SJCRH30 (cell line): ENCODE measurements at regions not wholly inside any gene's neighbourhood (a gene's known extent, or its start where the extent isn't known, plus 50 kb on each side); places are given as distances from the start of the nearest gene placed in this dataset.
"Not testable (repeated sequence)": the region's sequence is repeated elsewhere in the genome, so short reads cannot be mapped to it uniquely, and the experiment has no call there.

Experiments used
- DNase-seq, 2 experiments: peaks; one replicate each; pipeline ENCODE4 v3.0.0-alpha.2; 2015 to 2020
- H3K27ac ChIP-seq: fragments of 250-450 bp; sonication (Bioruptor Pico); 2 replicates; pipeline ENCODE4 v1.5.1; 2020; ENCODE audit warnings: mild to moderate bottlenecking, moderate library complexity
- H3K27me3 ChIP-seq: fragments of 250-450 bp; sonication (Bioruptor Pico); 2 replicates; pipeline ENCODE4 v1.5.1; 2020; ENCODE audit warnings: mild to moderate bottlenecking, moderate library complexity
- H3K36me3 ChIP-seq: fragments of 250-450 bp; sonication (Bioruptor Pico); 2 replicates; pipeline ENCODE4 v1.5.1; 2020; ENCODE audit warnings: mild to moderate bottlenecking, moderate library complexity
- H3K4me1 ChIP-seq: fragments of 250-450 bp; sonication (Bioruptor Pico); 2 replicates; pipeline ENCODE4 v1.5.1; 2020; ENCODE audit warnings: mild to moderate bottlenecking, moderate library complexity
- H3K4me3 ChIP-seq: fragments of 250-450 bp; sonication (Bioruptor Pico); 2 replicates; pipeline ENCODE4 v1.5.1; 2020; ENCODE audit warnings: mild to moderate bottlenecking, moderate library complexity
- H3K9me3 ChIP-seq: fragments of 250-450 bp; sonication (Bioruptor Pico); replicated peaks from 2 replicates; pipeline ENCODE4 v1.5.1; 2020; ENCODE audit warnings: mild to moderate bottlenecking, moderate library complexity

DNA sequence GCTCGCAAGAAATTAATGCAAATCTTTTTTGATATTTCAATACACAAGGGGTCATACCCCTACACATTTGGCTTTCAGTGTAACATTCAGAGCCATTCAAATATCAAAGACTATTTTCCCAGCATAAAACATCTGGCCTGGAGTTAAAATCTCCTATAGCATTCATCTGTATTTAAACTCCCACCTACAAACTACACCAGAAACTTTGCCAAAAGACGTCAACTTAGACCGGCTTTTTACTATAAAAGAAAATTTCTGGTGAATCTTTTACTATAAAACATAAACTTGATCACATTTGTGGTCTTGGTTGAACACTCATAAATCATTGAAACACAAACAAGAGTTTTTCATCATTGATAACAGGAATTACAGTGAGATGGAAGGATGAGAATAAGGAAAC is 473.3 kb upstream of the DCN start:
- no peak for DNase-seq
- Histone ChIP-seq H3K27me3 (no peaks in the 10 kb centered on the region), H3K27ac (no peak overlapping the region), H3K4me3 (no peak overlapping the region), H3K36me3 (no peaks in the 10 kb centered on the region), H3K9me3 (no peaks in the 10 kb centered on the region), H3K4me1 (no peaks in the 10 kb centered on the region)

DNA sequence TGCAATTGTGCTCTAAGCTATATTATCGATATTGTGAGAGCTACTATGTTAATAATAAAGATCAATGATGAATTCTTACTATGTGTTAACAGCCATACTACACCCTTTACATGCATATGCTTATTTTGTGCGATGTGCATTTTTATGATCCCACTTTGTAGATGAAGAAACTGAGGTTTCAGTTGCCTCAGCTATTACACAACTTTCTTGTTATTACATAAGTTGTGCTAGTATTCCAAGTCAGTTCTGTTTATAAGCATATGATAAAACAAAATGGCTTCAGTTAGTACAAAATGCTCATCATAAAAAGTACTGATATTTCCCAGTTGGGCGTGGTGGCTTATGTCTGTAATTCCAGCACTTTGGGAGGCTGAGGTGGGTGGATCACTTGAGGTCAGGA is 471.5 kb upstream of the DCN start:
- Histone ChIP-seq H3K9me3 (no peaks in the 10 kb centered on the region), H3K27me3 (no peaks in the 10 kb centered on the region), H3K27ac (no peak overlapping the region), H3K4me3 (no peak overlapping the region), H3K4me1 (no peaks in the 10 kb centered on the region), H3K36me3 (no peaks in the 10 kb centered on the region)
- no peak for DNase-seq

DNA sequence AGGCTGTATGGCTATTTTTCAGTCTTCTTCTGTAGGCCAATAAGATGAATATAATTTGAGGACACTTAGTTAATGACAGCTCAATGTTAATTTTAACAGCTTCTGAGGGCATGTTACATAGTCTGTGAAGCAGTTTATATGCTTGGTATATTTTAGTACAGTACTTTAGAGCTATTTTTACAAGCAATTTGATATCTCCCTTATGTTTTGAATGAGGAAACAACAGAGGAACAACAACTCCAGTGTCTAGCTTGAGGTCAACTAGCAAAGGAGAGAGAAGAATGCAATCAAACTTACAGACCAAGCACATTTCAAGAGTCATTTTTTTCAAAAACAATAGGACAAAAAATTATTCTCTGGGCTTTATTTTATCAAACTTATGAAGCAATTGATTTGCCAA is 469.1 kb upstream of the DCN start:
- Histone ChIP-seq H3K27me3 (no peaks in the 10 kb centered on the region), H3K4me1 (no peaks in the 10 kb centered on the region), H3K4me3 (no peak overlapping the region), H3K9me3 (no peaks in the 10 kb centered on the region), H3K27ac (no peak overlapping the region), H3K36me3 (no peaks in the 10 kb centered on the region)
- no peak for DNase-seq

DNA sequence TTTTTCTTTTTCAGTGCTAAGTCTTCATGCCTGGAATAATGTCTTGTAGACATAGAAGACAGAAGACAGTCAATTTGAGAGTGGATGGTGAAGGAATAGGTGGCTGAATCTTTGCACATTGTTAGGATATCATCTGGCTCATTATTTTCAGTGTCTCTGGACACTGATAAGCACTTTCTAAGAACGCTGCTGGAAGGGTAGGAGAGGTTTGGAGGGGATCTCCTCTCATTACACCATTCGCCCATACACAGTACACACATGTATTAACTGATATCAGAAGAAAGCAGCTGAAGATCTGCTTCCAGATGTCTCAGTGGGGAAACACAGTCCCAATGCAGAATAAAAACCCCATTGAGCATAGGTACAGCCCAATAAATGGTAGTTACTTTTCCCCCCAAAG is 461.1 kb upstream of the DCN start:
- H3K27me3 ChIP-seq, result no peaks in the 10 kb centered on the region
- no peak for DNase-seq
- H3K27ac ChIP-seq, result no peak overlapping the region
- no peaks in the 10 kb centered on the region for H3K4me1 ChIP-seq
- H3K36me3 ChIP-seq, result no peaks in the 10 kb centered on the region
- no peaks in the 10 kb centered on the region for H3K9me3 ChIP-seq
- no peak overlapping the region for H3K4me3 ChIP-seq

DNA sequence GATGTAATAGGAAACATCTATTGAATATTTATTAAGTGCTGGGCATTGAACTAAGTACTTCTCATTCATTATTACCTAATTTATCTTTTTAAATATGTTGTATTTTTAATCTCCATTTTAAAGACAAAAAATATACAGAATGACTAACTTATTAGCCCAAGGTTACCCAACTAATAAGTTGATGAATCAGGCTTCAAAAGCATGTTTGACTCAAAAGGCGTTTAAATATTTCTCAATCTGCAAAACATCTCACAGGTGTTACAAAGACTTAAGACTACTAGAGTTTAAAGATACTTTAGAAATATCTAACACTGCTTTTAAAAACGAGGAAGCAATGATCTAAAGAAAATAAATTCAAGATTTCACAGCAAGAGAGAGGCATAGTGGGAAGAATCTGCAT is 457.4 kb upstream of the DCN start:
- H3K4me1 ChIP-seq, result no peaks in the 10 kb centered on the region
- no peak for DNase-seq
- H3K27me3 ChIP-seq, result no peaks in the 10 kb centered on the region
- H3K27ac ChIP-seq, result no peak overlapping the region
- H3K9me3 ChIP-seq, result no peaks in the 10 kb centered on the region
- H3K4me3 ChIP-seq, result no peak overlapping the region
- no peaks in the 10 kb centered on the region for H3K36me3 ChIP-seq

DNA sequence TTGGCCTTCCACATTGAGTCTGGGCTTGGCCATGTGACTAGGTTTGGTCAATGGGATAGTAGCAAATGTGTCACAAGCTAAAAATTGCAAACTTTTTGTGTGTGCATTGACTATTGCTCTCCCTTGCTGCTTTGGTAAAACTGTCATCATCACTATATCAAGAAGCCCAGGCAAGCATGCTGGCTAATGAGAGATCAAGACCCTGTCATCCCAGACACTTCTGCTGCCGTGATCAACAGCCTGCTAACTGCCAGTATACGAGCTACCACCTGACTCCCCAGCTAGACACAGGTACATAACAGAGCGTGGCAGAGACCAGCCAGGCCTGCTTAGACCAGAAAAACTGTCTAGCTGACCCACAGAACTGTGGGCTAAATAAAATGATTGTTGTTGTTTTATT is 456.7 kb upstream of the DCN start:
- Histone ChIP-seq H3K4me1 (no peaks in the 10 kb centered on the region), H3K27me3 (no peaks in the 10 kb centered on the region), H3K9me3 (no peaks in the 10 kb centered on the region), H3K27ac (no peak overlapping the region), H3K4me3 (no peak overlapping the region), H3K36me3 (no peaks in the 10 kb centered on the region)
- DNase-seq, result no peak

DNA sequence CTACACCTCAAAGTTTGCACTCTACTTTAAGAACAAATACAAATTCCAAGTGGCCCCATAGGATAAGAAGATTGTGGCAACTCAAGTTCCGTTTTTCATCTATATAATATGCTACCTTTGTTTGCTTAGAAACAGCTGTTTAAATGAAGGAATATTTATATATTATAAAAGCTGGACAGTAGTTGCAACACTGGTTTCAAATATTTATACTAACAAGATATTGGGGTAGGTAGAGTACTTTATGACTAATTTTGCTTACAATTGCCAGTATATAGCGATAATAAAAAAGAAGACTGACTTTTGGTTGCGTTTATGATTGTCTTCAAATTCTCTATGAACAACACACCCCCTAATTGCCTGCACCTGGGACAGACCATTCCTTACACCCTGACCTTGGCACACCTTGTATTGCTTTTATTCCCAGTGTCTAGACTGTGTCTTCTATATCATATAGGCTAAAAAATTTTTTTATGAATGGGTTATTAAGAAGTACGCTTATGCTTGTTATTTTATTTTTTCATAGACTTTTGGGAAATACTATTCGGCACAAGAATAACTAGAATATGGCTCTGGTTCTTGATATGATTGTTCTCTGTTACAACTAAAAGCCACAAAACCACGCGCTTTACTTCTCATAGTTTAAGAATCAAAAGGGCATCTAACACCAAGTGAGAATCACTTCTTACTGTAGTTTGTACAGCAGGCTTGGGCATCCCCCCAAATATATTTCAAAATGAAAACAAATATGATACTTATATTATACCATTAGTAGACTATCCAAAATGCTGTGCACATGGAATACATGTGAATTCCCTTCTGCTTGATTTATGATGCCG is 455.4 kb upstream of the DCN start:
- Histone ChIP-seq H3K4me3 (no peak overlapping the region), H3K27me3 (no peaks in the 10 kb centered on the region), H3K27ac (no peak overlapping the region), H3K4me1 (no peaks in the 10 kb centered on the region), H3K36me3 (no peaks in the 10 kb centered on the region), H3K9me3 (no peaks in the 10 kb centered on the region)
- no peak for DNase-seq

DNA sequence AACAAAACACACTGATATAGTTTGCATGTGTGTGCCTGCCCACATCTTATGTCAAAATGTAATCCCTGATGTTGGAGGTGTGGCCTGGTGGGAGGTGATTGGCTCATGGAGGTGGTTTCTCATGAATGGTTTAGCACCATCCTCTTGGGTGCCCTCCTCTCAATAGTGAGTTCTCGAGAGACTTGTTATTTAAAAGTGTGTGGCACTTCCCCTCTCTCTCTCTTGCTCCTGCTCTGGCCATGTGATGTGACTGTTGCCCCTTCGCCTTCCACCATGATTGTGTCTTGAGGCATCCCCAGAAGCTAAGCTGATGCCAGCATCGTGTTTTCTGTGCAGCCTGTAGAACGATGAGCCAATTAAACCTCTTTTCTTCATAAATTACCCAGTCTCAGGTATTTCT is 454.1 kb upstream of the DCN start:
- no peaks in the 10 kb centered on the region for H3K27me3 ChIP-seq
- no peak for DNase-seq
- H3K9me3 ChIP-seq, result no peaks in the 10 kb centered on the region
- no peaks in the 10 kb centered on the region for H3K4me1 ChIP-seq
- no peak overlapping the region for H3K4me3 ChIP-seq
- H3K27ac ChIP-seq, result no peak overlapping the region
- no peaks in the 10 kb centered on the region for H3K36me3 ChIP-seq

DNA sequence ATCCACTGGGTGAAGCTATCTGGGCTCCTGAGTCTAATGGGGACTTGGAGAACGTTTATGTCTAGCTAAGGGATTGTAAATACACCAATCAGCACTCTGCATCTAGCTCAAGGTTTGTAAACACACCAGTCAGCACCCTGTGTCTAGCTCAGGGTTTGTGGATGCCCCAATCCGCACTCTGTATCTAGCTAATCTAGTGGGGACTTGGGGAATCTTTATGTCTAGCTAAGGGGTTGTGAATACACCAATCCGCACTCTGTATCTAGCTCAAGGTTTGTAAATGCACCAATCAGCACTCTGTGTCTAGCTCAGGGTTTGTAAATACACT is 451.7 kb upstream of the DCN start:
- not testable (repeated sequence) for H3K9me3 ChIP-seq, H3K4me3 ChIP-seq, DNase-seq, H3K36me3 ChIP-seq, H3K4me1 ChIP-seq, H3K27me3 ChIP-seq, H3K27ac ChIP-seq

DNA sequence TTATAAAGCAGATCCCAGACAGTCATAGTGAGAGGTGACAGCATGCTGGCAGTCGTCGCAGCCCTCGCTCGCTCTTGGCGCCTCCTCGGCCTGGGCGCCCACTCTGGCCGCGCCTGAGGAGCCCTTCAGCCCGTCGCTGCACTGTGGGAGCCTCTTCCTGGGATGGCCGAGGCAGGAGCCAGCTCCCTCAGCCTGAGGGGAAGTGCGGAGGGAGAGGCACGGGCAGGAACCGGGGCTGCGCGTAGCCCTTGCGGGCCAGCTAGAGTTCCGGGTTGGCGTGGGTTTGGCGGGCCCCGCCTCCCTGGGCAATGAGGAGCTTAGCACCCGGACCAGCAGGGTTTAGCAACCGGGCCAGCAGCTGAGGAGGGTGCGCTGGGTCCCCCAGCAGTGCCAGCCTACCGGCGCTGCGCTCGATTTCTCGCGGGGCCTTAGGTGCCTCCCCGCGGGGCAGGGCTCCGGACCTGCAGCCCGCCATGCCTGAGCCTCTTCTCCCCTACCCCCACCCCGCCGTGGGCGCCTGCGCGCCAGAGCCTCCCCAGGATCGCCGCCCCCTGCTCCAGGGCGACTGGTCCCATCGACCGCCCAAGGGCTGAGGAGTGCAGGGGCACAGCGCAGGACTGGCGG is 451.2 kb upstream of the DCN start:
- H3K4me1 ChIP-seq, result peaks cover 5% of the 10 kb centered on the region; the same call in 1 of the 2 replicates
- H3K27me3 ChIP-seq, result no peaks in the 10 kb centered on the region
- H3K27ac ChIP-seq, result no peak overlapping the region
- no peak for DNase-seq
- H3K9me3 ChIP-seq, result no peaks in the 10 kb centered on the region
- no peak overlapping the region for H3K4me3 ChIP-seq
- no peaks in the 10 kb centered on the region for H3K36me3 ChIP-seq

DNA sequence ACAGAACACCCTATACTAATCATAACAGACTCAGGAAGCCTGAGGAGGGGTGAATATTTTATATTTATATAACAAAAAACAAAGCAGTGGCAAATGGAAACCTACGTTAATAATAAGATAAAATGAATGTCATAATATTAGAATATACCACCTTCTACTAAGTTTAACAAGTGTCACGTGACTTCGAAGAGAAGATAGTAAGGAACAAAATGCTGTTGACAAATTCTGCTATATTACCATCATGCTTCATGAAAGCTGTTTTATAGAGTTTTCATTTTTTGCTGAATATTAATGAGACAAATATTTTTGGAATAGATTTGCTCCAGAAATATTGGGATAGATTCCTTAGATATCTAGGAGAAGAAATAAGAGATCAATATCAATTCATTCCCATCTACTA is 450.6 kb upstream of the DCN start:
- no peaks in the 10 kb centered on the region for H3K9me3 ChIP-seq
- DNase-seq, result no peak
- H3K36me3 ChIP-seq, result no peaks in the 10 kb centered on the region
- H3K4me1 ChIP-seq, result peaks cover 9% of the 10 kb centered on the region
- H3K27ac ChIP-seq, result no peak overlapping the region
- H3K4me3 ChIP-seq, result no peak overlapping the region
- H3K27me3 ChIP-seq, result no peaks in the 10 kb centered on the region

DNA sequence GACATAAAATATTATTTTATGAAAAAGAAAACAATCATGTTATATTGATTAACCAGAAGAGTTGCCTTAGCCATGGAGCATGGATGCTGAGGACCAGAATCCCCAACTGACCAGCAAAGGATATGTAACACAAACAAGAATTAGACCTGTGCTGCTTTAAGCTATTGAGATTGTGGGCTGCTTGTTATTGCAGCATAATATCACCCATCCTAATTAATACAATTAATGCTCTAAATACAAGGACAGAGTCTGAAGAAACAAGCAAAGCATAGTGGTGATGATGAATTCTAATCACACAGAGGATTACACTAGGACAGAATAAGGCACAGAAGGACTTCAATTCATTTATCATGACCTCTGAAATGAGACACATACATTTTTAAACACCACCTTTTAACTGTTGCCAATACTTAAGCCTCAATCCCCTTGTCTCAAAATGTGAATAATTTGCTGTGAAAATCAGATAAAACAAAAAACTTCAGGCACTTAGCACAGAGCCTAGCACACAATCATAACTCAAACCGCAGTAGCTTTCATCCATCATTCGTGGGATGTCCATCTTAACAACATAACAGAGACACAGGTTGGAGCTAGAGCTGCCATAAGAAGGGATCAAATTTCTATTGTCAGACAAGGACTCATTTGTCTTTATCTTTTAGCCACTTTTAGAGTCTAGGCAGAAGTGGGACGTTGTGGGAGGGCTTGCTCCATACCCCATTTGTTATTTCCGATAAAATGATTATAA is 449.6 kb upstream of the DCN start:
- DNase-seq, result no peak
- Histone ChIP-seq H3K27ac (no peak overlapping the region), H3K4me1 (peaks cover 10% of the 10 kb centered on the region), H3K27me3 (no peaks in the 10 kb centered on the region), H3K36me3 (no peaks in the 10 kb centered on the region), H3K4me3 (no peak overlapping the region), H3K9me3 (no peaks in the 10 kb centered on the region)

DNA sequence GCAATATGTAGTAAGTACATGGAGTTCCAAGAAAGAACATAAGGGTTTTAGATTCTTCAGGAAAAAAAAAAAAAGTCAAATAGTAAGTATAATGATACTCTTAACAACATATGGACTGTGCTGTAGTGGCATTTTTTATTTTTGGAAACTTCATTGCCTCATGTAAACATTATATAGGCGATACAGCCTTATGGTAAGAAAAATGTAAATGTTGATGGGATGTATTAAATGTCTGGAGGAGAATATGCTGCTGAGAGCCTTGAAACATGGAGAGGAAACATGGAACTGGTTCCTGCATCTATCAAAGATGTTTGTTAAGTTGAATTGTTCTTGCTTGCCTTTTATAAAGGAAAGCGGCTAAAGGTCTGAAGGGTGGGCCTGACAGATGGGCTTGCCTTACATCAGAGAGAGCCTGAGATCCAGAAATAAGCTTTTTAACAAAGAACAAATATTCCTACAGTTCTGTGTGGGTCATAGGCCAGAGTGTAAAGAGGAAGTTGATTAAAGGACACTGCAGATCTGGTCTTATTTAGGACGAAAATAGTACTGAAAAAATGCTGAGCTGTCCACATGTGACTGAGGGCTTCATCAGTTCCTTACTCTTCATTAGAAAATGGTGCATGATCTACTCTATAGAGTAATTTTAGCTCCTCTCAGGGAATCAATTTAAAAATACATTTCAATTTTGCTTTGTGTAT is 448.1 kb upstream of the DCN start:
- Histone ChIP-seq H3K27ac (no peak overlapping the region), H3K36me3 (no peaks in the 10 kb centered on the region), H3K4me3 (no peak overlapping the region), H3K4me1 (peaks cover 10% of the 10 kb centered on the region), H3K9me3 (0 out of 2 replicates have a peak, but pooled peaks cover 3% of the 10 kb centered on the region), H3K27me3 (no peaks in the 10 kb centered on the region)
- no peak for DNase-seq

DNA sequence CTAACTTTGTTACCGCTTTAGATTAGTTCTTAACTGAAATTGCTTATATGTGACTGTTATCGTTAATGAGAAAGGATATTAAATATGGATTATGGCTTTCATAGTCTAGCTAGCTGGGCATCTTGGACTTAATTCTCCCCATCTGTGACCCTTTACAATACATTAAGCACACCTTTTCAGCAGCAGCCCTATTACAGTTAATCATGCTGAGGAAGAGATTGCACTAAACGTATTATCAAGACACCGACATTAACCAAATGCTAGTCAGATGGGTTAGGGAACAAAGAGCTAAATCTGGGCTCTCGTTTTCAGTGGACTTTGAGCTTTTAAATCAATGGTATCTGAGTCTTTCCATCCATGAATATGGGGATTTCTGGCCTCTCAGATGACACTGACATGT is 447.5 kb upstream of the DCN start:
- 0 out of 2 replicates have a peak, but pooled peaks cover 3% of the 10 kb centered on the region for H3K9me3 ChIP-seq
- no peaks in the 10 kb centered on the region for H3K27me3 ChIP-seq
- H3K4me3 ChIP-seq, result no peak overlapping the region
- DNase-seq, result no peak
- no peak overlapping the region for H3K27ac ChIP-seq
- peaks cover 10% of the 10 kb centered on the region for H3K4me1 ChIP-seq
- H3K36me3 ChIP-seq, result no peaks in the 10 kb centered on the region

DNA sequence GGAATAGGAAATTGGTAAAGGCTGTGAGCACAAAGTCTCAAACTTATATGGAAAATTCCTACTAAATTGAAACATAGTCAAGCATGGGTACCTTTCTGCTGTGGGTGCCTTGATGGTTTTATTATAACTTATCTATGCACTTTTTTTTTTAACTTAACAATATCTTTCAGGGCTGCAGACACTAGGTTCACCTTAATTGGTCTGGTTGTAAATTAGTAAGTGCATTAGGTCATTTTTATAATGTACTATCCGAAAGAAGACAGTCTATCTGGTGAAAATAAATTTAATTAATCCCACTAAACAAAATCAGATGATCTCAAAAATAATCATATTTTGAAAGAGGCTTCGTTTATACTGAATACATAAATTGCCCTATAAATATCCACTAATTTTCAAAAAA is 446.8 kb upstream of the DCN start:
- Histone ChIP-seq H3K36me3 (no peaks in the 10 kb centered on the region), H3K27me3 (no peaks in the 10 kb centered on the region), H3K27ac (no peak overlapping the region), H3K9me3 (0 out of 2 replicates have a peak, but pooled peaks cover 3% of the 10 kb centered on the region), H3K4me1 (peaks cover 10% of the 10 kb centered on the region), H3K4me3 (no peak overlapping the region)
- no peak for DNase-seq
